OCI-LY3 (cell line): ENCODE measurements at regions not wholly inside any gene's neighbourhood (a gene's known extent, or its start where the extent isn't known, plus 50 kb on each side); places are given as distances from the start of the nearest gene placed in this dataset.

ENCODE experiments used
- H2AFZ ChIP-seq: fragments of 200-600, 300-600 bp; shearing (Covaris generic); 2 replicates; pipeline ENCODE4 v1.6.0; 2014; ENCODE audit warnings: antibody characterized with exemption, low read depth, low read length
- H3K27ac ChIP-seq: fragments of 200-600, 300-600 bp; sonication (generic); 2 replicates; pipeline ENCODE4 v1.5.1; 2014; ENCODE audit warnings: mild to moderate bottlenecking, low read length, moderate library complexity, mixed read lengths
- H3K27me3 ChIP-seq: fragments of 200-600, 300-600 bp; sonication (generic); 2 replicates; pipeline ENCODE4 v1.6.1; 2014; ENCODE audit warnings: low read depth, low read length, mixed read lengths
- H3K36me3 ChIP-seq: fragments of 200-600, 300-600 bp; sonication (generic); replicated peaks from 2 replicates; pipeline ENCODE3; 2014; ENCODE audit warnings: low read depth, low read length, mixed read lengths
- H3K4me1 ChIP-seq: fragments of 300-600, 200-600 bp; sonication (generic); 2 replicates; pipeline ENCODE4 v1.6.1; 2014; ENCODE audit warnings: low read length, mixed read lengths
- H3K4me2 ChIP-seq: fragments of 200-600, 300-600 bp; sonication (generic); 2 replicates; pipeline ENCODE4 v1.6.1; 2014; ENCODE audit warnings: low read length, mixed read lengths
- H3K4me3 ChIP-seq: fragments of 300-600, 200-600 bp; sonication (generic); 2 replicates; pipeline ENCODE4 v1.5.1; 2014; ENCODE audit warnings: antibody characterized with exemption, mild to moderate bottlenecking, low read length, moderate library complexity
- H3K79me2 ChIP-seq: fragments of 300-600, 200-600 bp; shearing (Covaris generic); 2 replicates; pipeline ENCODE4 v1.6.1; 2014; ENCODE audit warnings: mild to moderate bottlenecking, low read length, mixed read lengths
- H3K9ac ChIP-seq: fragments of 300-600, 200-600 bp; shearing (Covaris generic); 2 replicates; pipeline ENCODE4 v1.6.0; 2014; ENCODE audit warnings: mild to moderate bottlenecking, low read length, moderate library complexity
- H3K9me3 ChIP-seq: fragments of 200-600, 300-600 bp; shearing (Covaris generic); 2 replicates; pipeline ENCODE4 v1.6.1; 2014; ENCODE audit warnings: low read length, mixed read lengths; ENCODE audit not compliant: insufficient read depth
- H4K20me1 ChIP-seq: fragments of 200-600, 300-600 bp; sonication (generic); 2 replicates; pipeline ENCODE4 v1.6.1; 2016; ENCODE audit warnings: low read length, mixed read lengths; ENCODE audit not compliant: insufficient read depth
- CTCF ChIP-seq: fragments of 200-600, 300-600 bp; sonication (generic); IDR thresholded peaks from 2 replicates; pipeline ENCODE4 v1.5.1; 2014; ENCODE audit warnings: antibody characterized with exemption, low read length, low read depth
- EZH2phosphoT487 ChIP-seq: fragments of 200-600 bp; shearing (Covaris generic); IDR thresholded peaks from 2 replicates; pipeline ENCODE4 v1.6.1; 2018; ENCODE audit warnings: antibody characterized with exemption, mixed run types, low read depth

GRCh38 chrX:138946926-138947325, 235.4 kb upstream of the FGF13 start:
- TF ChIP-seq CTCF (no peak), EZH2phosphoT487 (no peak)
- Histone ChIP-seq H3K27me3 (no peaks in the 10 kb centered on the region), H3K4me2 (no peak overlapping the region), H4K20me1 (no peaks in the 10 kb centered on the region), H3K9ac (no peak overlapping the region), H3K27ac (no peak overlapping the region), H3K9me3 (no peaks in the 10 kb centered on the region), H3K4me3 (no peak overlapping the region), H3K4me1 (no peaks in the 10 kb centered on the region), H2AFZ (no peak overlapping the region), H3K36me3 (no peaks in the 10 kb centered on the region), H3K79me2 (no peaks in the 10 kb centered on the region)

DNA sequence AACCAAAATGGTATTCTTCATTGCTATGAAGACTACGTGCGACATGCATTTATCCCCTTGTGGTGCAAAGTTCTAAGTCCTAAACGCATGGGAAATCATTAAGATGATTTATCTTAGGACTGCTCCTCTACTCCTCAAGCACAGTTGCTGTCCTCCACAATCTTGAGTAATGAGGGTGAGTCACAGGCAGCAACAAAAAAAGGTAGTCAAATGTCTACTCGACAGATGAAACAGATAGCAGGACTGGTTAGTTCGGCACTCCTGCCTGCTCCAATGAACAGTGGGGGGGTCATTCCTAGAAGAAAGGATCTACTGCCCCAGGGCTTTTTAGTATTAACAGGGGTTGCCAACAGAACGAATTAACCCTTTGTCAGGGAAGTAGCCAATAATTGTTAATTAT, 233.7 kb upstream of the FGF13 start:
- Histone ChIP-seq H3K9ac (no peak overlapping the region), H3K9me3 (no peaks in the 10 kb centered on the region), H3K27me3 (no peaks in the 10 kb centered on the region), H3K79me2 (no peaks in the 10 kb centered on the region), H3K4me3 (no peak overlapping the region), H3K36me3 (no peaks in the 10 kb centered on the region), H2AFZ (no peak overlapping the region), H4K20me1 (no peaks in the 10 kb centered on the region), H3K4me2 (no peak overlapping the region), H3K4me1 (no peaks in the 10 kb centered on the region), H3K27ac (no peak overlapping the region)
- TF ChIP-seq CTCF: no peak
- TF ChIP-seq EZH2phosphoT487: no peak

GRCh38 chrX:138939038-138939437, 227.5 kb upstream of the FGF13 start:
- TF ChIP-seq EZH2phosphoT487 (no peak), CTCF (no peak)
- Histone ChIP-seq H2AFZ (no peak overlapping the region), H3K9me3 (no peaks in the 10 kb centered on the region), H3K4me1 (no peaks in the 10 kb centered on the region), H3K79me2 (no peaks in the 10 kb centered on the region), H3K27ac (no peak overlapping the region), H3K27me3 (no peaks in the 10 kb centered on the region), H3K9ac (no peak overlapping the region), H4K20me1 (no peaks in the 10 kb centered on the region), H3K4me2 (no peak overlapping the region), H3K4me3 (no peak overlapping the region), H3K36me3 (no peaks in the 10 kb centered on the region)

GRCh38 chrX:138938003-138938402, 226.5 kb upstream of the FGF13 start:
- H3K9ac ChIP-seq: no peak overlapping the region
- no peak overlapping the region for H2AFZ ChIP-seq
- no peaks in the 10 kb centered on the region for H3K9me3 ChIP-seq
- H3K4me2 ChIP-seq: no peak overlapping the region
- no peak overlapping the region for H3K27ac ChIP-seq
- H3K36me3 ChIP-seq: no peaks in the 10 kb centered on the region
- H3K4me3 ChIP-seq: no peak overlapping the region
- no peaks in the 10 kb centered on the region for H4K20me1 ChIP-seq
- no peak for TF ChIP-seq CTCF
- H3K27me3 ChIP-seq: no peaks in the 10 kb centered on the region
- H3K79me2 ChIP-seq: no peaks in the 10 kb centered on the region
- H3K4me1 ChIP-seq: no peaks in the 10 kb centered on the region
